GM21786 (cell line): ENCODE measurements at regions not wholly inside any gene's neighbourhood (a gene's known extent, or its start where the extent isn't known, plus 50 kb on each side); places are given as distances from the start of the nearest gene placed in this dataset.

Experiments used
- ATAC-seq: cut with Tn5 transposase; IDR thresholded peaks from one replicate; pipeline ENCODE4 v1.9.1; 2021; ENCODE audit not compliant: unreplicated experiment

GRCh38 chr3:80244390-80244789 is 476.6 kb upstream of the ROBO1 start:
- ATAC-seq = no peak

GRCh38 chr3:80241791-80242190 is 474.0 kb upstream of the ROBO1 start:
- no peak for ATAC-seq

DNA sequence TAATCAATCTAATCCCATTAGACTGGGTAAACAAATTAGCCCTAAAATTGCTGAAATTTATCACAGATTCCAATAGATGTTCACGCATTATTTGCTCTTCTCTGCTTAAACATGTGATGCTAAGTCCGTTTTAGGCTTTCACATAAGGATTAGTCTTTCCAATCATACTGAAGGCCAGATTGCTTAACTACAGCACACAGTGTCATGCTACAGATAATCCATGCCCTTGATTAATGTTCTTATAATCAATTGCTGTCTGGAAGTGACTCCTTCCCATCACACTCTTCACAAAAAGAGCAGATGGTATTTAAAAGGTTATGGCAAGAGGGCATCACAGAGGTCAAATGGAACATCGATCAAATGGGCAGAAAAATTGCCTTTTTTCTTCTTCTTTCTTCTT is 471.5 kb upstream of the ROBO1 start:
- ATAC-seq = no peak

- no peak for ATAC-seq
Measured at GRCh38 chr3:80238606-80239005, 470.8 kb upstream of the ROBO1 start.

DNA sequence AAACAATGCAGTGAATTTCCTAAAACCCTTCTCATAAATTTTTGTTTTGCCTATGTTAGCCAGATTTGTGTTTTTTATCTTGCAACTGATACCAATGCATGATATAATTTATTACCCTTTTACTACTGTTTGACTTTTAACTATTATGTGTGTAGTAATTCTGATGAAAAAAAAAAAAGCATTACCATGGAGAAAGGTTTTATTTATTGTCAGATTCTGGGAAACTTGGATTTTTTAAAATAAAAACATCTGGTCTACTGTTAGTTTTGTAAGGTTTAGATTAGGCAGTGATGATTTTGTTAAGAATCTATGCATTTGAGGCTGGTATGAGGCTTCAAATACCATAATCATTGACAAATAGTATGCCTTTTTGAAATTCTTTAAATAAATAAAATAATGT is 470.4 kb upstream of the ROBO1 start:
- ATAC-seq = no peak

DNA sequence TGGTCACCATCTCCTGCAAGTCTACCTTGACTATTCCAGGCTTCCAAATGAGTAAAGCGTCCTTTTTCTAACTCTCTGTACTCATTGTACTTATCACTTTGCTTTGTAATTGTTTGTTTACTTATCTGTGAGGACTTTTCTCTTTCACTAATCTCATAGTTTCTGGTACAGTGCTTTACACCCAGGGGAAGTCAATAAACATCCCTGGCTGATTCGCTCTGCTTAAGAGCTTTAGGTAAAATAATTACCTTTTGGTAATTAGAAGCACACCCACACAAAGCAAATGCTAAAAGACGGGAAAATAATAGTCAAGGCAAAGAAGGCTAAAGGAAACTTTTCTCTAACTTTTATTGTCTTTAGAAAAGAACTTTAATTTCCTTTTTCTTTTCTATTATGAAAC is 466.9 kb upstream of the ROBO1 start:
- no peak for ATAC-seq

- ATAC-seq = no peak
Measured at GRCh38 chr3:80233576-80233975, 465.8 kb upstream of the ROBO1 start.

DNA sequence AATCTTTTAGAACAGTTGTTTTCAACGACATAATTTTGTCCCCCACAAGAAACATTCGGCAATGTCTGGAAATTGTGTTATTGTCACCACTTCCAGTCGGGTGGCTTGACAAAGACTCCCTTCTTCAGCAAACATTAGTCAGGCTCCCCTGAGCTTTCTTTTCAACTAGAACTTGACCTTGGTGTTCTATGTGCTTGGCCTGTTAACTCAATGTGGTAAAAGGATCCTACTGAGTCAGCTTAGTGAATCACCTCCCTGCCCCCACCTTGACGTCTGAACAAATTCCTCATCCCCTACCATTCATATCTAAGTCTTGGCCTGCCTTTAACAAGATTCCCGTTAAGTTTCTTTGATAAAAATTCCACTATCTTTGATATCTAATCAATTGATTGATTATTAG is 465.0 kb upstream of the ROBO1 start:
- no peak for ATAC-seq

DNA sequence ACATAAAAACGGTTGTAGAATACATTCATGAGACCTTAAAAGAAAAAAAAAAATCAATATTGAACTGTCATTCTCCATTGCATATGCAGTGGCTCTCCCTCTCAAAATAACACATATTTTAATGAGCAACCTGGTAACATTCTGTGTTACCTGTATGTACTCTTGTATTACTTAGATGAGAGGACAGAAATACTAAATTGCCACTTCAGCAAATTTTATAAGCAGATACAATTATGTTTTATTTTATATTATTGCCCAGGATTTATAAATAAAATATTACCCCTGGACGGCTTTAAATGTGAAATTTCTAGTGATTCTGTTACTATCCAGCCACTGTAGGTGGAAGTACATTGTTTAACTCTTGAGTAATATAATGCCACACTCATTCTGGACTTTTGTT is 463.2 kb upstream of the ROBO1 start:
- no peak for ATAC-seq

DNA sequence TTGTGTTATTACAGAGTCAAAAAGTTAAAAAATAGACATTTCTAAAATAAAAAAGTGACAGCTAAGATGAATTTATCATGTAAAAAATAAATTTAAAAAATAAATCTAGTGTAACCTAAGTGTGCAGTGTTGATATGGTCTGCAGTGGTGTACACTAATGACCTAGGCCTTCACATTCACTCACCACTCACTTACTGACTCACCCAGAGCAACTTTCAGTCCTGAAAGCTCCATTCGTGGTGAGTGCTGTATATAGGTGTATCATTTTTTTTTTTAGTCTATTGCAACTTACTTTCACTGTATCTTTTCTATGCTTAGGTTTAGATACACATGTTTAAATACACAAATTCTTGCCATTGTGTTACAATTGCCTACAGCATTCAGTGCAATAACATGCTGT is 459.4 kb upstream of the ROBO1 start:
- ATAC-seq = no peak

- ATAC-seq = no peak
Measured at GRCh38 chr3:80215191-80215590, 447.4 kb upstream of the ROBO1 start.

GRCh38 chr3:80213086-80213485 is 445.3 kb upstream of the ROBO1 start:
- no peak for ATAC-seq

- ATAC-seq = no peak
Measured at GRCh38 chr3:80192936-80193335, 425.1 kb upstream of the ROBO1 start.

GRCh38 chr3:80190051-80190450 is 422.3 kb upstream of the ROBO1 start:
- ATAC-seq = no peak

GRCh38 chr3:80187981-80188380 is 420.2 kb upstream of the ROBO1 start:
- ATAC-seq = no peak

GRCh38 chr3:80159990-80160506 is 392.2 kb upstream of the ROBO1 start:
- ATAC-seq = no peak

DNA sequence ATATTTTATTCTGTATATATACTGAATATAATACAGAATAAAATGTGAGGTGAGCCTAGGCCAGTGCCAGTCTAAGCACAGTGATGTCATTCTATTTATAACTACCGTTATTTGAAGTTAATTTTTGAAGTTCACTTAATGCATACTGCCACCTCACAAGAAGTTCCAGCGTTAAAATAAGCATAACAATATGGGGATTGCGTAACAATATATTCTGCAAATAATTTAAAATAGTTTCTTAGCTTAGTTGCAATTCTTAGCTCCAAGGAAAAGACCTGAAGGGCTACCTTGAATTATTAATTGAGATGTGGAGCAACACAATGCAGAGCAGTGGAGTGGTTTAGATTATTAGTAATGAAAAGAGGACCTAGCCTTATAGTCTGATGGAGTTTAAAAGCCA is 390.5 kb upstream of the ROBO1 start:
- no peak for ATAC-seq

DNA sequence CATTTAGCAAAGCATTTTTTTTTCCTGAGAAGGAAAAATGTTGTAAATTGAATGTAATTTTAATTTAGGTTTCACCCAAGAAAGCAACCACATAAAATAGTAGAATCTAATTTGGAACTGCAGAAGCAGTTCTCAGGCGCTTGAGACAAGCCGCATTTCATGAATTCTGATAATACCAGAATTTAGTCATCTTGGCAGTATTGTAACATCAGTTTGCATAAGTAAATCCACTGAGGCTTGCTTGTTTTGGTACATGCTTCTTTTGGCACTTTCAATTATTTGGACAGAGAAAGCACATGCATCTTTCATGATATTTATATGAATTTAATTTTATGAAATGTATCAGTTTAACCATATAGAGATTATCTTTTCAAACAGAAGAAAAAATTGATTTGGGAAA is 389.7 kb upstream of the ROBO1 start:
- no peak for ATAC-seq

- no peak for ATAC-seq
Measured at GRCh38 chr3:80152692-80153091, 384.9 kb upstream of the ROBO1 start.

GRCh38 chr3:80142714-80143113 is 374.9 kb upstream of the ROBO1 start:
- no peak for ATAC-seq

DNA sequence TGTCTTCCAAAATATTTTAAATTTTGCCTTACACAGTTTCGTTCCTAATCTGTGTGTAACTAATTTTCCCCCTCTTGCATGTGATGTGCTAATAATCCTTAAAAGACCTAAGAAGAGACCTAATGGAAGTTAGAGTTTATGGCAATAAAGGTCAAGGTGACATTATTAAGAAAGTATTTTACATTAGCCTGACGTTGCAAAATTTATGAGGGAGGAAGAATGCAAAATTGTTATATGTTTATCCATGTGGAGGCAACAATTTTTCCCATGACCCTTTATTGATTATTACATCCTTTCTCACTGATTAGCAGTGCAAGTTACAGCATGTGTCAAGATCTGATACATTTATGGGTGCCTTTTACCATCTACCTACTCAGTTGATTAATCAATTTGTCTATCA is 373.8 kb upstream of the ROBO1 start:
- ATAC-seq = no peak

DNA sequence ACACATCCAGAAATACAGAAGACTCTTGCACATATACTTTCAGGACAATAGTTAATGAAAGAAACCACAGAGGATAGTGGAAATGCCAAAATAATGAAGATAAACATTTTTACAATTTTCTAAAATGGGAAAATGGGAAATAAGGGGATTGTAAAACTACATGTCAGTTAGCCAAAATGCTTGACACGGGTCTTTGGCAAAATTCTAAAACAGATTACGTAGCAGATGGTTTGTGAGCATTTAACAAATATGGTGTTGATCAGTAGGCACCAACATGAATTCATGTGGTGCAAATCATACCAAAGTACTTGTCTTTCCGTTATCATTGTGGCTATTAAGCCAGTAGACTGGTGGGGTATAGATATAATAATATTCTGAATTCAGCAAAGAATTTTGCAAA is 348.5 kb upstream of the ROBO1 start:
- ATAC-seq = no peak

- ATAC-seq = no peak
Measured at GRCh38 chr3:80114694-80115093, 346.9 kb upstream of the ROBO1 start.

DNA sequence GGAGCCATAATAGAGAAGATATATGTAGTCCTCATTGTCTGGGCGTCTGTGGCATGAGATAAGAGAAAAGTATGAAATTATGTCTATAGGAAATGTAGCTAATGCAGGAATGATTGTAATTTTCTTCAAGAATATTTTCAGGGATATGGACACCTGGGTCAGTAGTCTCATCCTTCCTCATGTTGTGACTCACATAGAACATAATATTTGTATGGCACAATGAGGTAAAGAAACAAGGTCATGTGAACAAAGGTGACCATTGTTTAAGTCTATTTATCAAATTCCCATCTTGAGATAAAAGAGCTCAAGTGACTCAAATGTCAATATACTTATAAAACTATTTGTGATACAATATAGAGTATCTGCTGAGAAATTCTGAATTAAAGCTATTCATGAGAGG is 345.5 kb upstream of the ROBO1 start:
- no peak for ATAC-seq
